DOHH2 (cell line): ENCODE measurements at regions not wholly inside any gene's neighbourhood (a gene's known extent, or its start where the extent isn't known, plus 50 kb on each side); places are given as distances from the start of the nearest gene placed in this dataset.

Experiments used
- H3F3A ChIP-seq: fragments of 200-600 bp; sonication (generic), shearing (Covaris generic); 2 replicates; pipeline ENCODE4 v1.6.0; 2016; ENCODE audit warnings: antibody characterized with exemption, mild to moderate bottlenecking; ENCODE audit not compliant: control insufficient read depth, insufficient read depth
- H3K27ac ChIP-seq: fragments of 200-600 bp; sonication (generic); 2 replicates; pipeline ENCODE4 v1.5.1; 2014; ENCODE audit warnings: low read depth, mild to moderate bottlenecking, low read length, moderate library complexity
- H3K27me3 ChIP-seq: fragments of 200-600 bp; sonication (generic); 2 replicates; pipeline ENCODE4 v1.6.1; 2014; ENCODE audit warnings: mild to moderate bottlenecking, low read length, mixed read lengths; ENCODE audit not compliant: control insufficient read depth
- H3K36me3 ChIP-seq: fragments of 200-600 bp; sonication (generic); 2 replicates; pipeline ENCODE4 v1.6.1; 2014; ENCODE audit warnings: mild to moderate bottlenecking, low read length, moderate library complexity, mixed read lengths; ENCODE audit not compliant: control insufficient read depth
- H3K4me1 ChIP-seq: fragments of 200-600 bp; sonication (generic); 2 replicates; pipeline ENCODE4 v1.6.1; 2014; ENCODE audit warnings: mild to moderate bottlenecking, low read length, mixed read lengths; ENCODE audit not compliant: control insufficient read depth
- H3K4me2 ChIP-seq: fragments of 200-600 bp; sonication (generic); 2 replicates; pipeline ENCODE4 v1.6.0; 2014; ENCODE audit warnings: mild to moderate bottlenecking, low read length, moderate library complexity
- H3K4me3 ChIP-seq: fragments of 200-600 bp; sonication (generic); 2 replicates; pipeline ENCODE4 v1.5.1; 2014; ENCODE audit warnings: mild to moderate bottlenecking, low read length, mixed read lengths
- H3K79me2 ChIP-seq: fragments of 200-600 bp; sonication (generic); 2 replicates; pipeline ENCODE4 v1.6.1; 2014; ENCODE audit warnings: mild to moderate bottlenecking, low read length, mixed read lengths; ENCODE audit not compliant: control insufficient read depth
- H3K9me2 ChIP-seq: fragments of 200-600 bp; sonication (generic); replicated peaks from 2 replicates; pipeline ENCODE4 v1.6.1; 2014; ENCODE audit warnings: mild to moderate bottlenecking, low read length, mixed read lengths; ENCODE audit not compliant: control insufficient read depth
- H3K9me3 ChIP-seq: fragments of 200-600 bp; sonication (generic); 2 replicates; pipeline ENCODE4 v1.6.1; 2014; ENCODE audit warnings: antibody characterized with exemption, low read length, mixed read lengths; ENCODE audit not compliant: control insufficient read depth, insufficient read depth
- H4K20me1 ChIP-seq: fragments of 200-600 bp; sonication (generic); 2 replicates; pipeline ENCODE4 v1.6.0; 2014; ENCODE audit warnings: low read depth, mild to moderate bottlenecking, antibody characterized with exemption, low read length, moderate library complexity; ENCODE audit not compliant: control insufficient read depth, insufficient read depth
- CTCF ChIP-seq: fragments of 200-600 bp; sonication (generic); IDR thresholded peaks from one replicate; pipeline ENCODE4 v1.5.1; 2014; ENCODE audit warnings: antibody characterized with exemption, mild to moderate bottlenecking, low read depth, low read length; ENCODE audit not compliant: poor library complexity, severe bottlenecking
- EZH2phosphoT487 ChIP-seq: fragments of 200-600 bp; sonication (generic); IDR thresholded peaks from 2 replicates; pipeline ENCODE4 v1.6.1; 2017; ENCODE audit warnings: borderline replicate concordance, mild to moderate bottlenecking, antibody characterized with exemption, low read length, moderate library complexity, mixed read lengths

DNA sequence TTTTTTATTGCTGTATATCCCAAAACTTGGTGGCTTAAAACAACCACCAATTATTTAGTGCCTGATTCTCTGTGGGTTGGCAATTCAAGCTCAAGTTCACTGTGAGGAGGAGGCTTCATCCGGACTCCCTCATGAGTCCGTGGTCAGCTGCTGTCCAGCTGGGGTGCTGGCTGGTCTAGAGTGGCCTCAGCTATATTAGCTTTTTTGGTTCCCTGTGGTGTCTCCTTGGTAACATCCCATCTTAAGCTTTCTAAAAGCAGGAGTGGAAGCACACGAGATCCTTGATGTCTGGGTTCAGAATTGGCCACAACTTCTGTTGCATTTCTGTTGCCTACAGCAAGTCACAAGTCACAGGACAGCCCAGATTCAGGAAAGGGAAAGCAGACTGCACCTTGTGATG is 536.5 kb upstream of the FZD8 start:
- Histone ChIP-seq H3K4me3 (no peak overlapping the region), H3F3A (no peaks in the 10 kb centered on the region), H3K4me2 (no peak overlapping the region), H3K36me3 (no peaks in the 10 kb centered on the region), H3K9me2 (no peaks in the 10 kb centered on the region), H3K27me3 (no peaks in the 10 kb centered on the region), H4K20me1 (no peaks in the 10 kb centered on the region), H3K79me2 (no peaks in the 10 kb centered on the region), H3K9me3 (no peaks in the 10 kb centered on the region), H3K27ac (no peak overlapping the region), H3K4me1 (no peaks in the 10 kb centered on the region)
- TF ChIP-seq EZH2phosphoT487 (no peak), CTCF (no peak)

DNA sequence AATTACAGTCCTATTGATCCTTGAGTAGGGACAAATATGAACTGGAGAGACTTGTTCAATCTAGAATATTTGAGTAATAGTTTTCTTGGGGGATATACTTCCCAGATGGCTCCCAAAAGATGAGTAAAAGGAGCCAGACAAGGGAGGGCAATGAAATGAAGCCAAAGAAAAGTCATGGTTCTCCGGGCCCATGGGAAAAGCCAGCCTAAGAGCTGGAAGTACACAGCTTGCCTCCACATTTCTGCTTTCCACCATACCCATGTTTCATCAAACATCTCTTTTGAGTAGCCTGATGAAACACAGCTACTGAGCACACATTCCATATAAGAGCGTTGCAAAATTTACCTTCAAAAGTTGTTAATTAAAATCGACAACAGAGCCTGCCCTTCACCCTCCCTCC is 535.0 kb upstream of the FZD8 start:
- no peak for TF ChIP-seq CTCF
- TF ChIP-seq EZH2phosphoT487: no peak
- no peak overlapping the region for H3K4me2 ChIP-seq
- no peak overlapping the region for H3K27ac ChIP-seq
- no peaks in the 10 kb centered on the region for H3F3A ChIP-seq
- no peaks in the 10 kb centered on the region for H3K27me3 ChIP-seq
- H3K36me3 ChIP-seq: no peaks in the 10 kb centered on the region
- H3K79me2 ChIP-seq: no peaks in the 10 kb centered on the region
- H3K4me3 ChIP-seq: no peak overlapping the region
- no peaks in the 10 kb centered on the region for H3K9me3 ChIP-seq
- H3K4me1 ChIP-seq: no peaks in the 10 kb centered on the region
- H3K9me2 ChIP-seq: no peaks in the 10 kb centered on the region
- H4K20me1 ChIP-seq: no peaks in the 10 kb centered on the region

GRCh38 chr10:36175954-36176353 is 533.9 kb upstream of the FZD8 start:
- no peak overlapping the region for H3K27ac ChIP-seq
- no peaks in the 10 kb centered on the region for H3K4me1 ChIP-seq
- no peaks in the 10 kb centered on the region for H3K36me3 ChIP-seq
- no peaks in the 10 kb centered on the region for H4K20me1 ChIP-seq
- H3K9me2 ChIP-seq: no peaks in the 10 kb centered on the region
- no peaks in the 10 kb centered on the region for H3F3A ChIP-seq
- H3K4me3 ChIP-seq: no peak overlapping the region
- H3K27me3 ChIP-seq: no peaks in the 10 kb centered on the region
- H3K9me3 ChIP-seq: no peaks in the 10 kb centered on the region
- no peak for TF ChIP-seq CTCF
- no peak for TF ChIP-seq EZH2phosphoT487
- H3K4me2 ChIP-seq: no peak overlapping the region
- H3K79me2 ChIP-seq: no peaks in the 10 kb centered on the region

DNA sequence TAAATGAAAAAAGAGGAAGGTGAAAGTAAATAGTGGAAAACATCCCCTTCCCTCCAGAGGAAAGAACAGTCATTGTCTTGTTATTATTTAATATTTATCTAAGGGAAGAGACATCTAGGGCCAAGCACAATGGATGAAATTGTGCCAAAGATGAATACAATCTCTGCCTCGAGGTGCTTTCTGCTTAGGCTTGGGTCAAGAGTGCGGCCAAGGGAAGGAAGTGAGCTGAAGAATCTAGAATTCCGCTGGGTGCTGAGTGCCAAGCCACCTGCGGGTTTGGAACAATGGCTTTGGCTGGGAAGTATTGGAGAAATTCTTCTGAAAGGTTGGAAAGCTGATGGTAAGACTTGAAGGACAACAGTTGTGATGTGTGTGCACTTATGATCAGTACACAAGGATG is 531.3 kb upstream of the FZD8 start:
- no peak overlapping the region for H3K27ac ChIP-seq
- H3K27me3 ChIP-seq: no peaks in the 10 kb centered on the region
- H3K9me2 ChIP-seq: no peaks in the 10 kb centered on the region
- H3K4me1 ChIP-seq: no peaks in the 10 kb centered on the region
- TF ChIP-seq CTCF (no peak), EZH2phosphoT487 (no peak)
- no peaks in the 10 kb centered on the region for H3F3A ChIP-seq
- no peaks in the 10 kb centered on the region for H4K20me1 ChIP-seq
- no peak overlapping the region for H3K4me2 ChIP-seq
- no peaks in the 10 kb centered on the region for H3K79me2 ChIP-seq
- no peak overlapping the region for H3K4me3 ChIP-seq
- H3K36me3 ChIP-seq: no peaks in the 10 kb centered on the region
- H3K9me3 ChIP-seq: no peaks in the 10 kb centered on the region
